HEK293T (cell line): ENCODE measurements at regions not wholly inside any gene's neighbourhood (a gene's known extent, or its start where the extent isn't known, plus 50 kb on each side); places are given as distances from the start of the nearest gene placed in this dataset.

ENCODE experiments used
- FOXA1 ChIP-seq: fragments of 450-650 bp; IDR thresholded peaks from 2 replicates; pipeline ENCODE4 v1.6.1; 2016; ENCODE audit warnings: mild to moderate bottlenecking
- FOXK2 ChIP-seq: fragments of 450-650 bp; IDR thresholded peaks from 2 replicates; pipeline ENCODE4 v1.6.1; 2016; ENCODE audit warnings: mild to moderate bottlenecking
- PKNOX1 ChIP-seq: fragments of 450-650 bp; IDR thresholded peaks from 2 replicates; pipeline ENCODE4 v1.6.1; 2016
- SP1 ChIP-seq: fragments of 450-650 bp; IDR thresholded peaks from 2 replicates; pipeline ENCODE4 v1.6.1; 2017
- SUZ12 ChIP-seq: fragments of 450-650 bp; IDR thresholded peaks from 2 replicates; pipeline ENCODE4 v1.6.1; 2016; ENCODE audit warnings: mild to moderate bottlenecking

- TF ChIP-seq FOXK2 (no peak), FOXA1 (no peak), SP1 (no peak), SUZ12 (no peak), PKNOX1 (no peak)
These were observed 750.1 kb downstream of the BRD1 start for GRCh38 chr22:49077586-49077985.
